ENCODE measurements at regions not wholly inside any gene's neighbourhood (a gene's known extent, or its start where the extent isn't known, plus 50 kb on each side); places are given as distances from the start of the nearest gene placed in this dataset.

DNA sequence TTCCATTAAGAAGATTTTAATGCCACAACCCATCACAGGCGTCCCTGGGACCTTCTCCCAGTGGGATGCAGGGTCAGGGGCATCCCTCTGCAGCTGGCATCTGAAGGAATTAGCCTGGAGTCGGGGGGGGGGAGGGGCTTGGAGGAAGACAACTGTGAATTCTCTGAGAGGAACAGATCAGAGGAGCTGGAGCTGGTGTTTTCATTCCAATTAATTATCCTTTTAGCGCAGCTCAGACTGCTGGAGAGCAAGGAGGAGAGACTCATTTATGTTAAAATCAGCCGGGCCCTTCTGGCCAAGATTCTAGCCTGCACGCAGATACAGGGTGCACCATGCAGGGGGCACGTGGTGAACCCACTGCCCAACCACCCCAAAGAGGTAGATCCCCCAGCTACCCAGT is 116.2 kb downstream of the CHST1 start:
- ChIA-PET CTCF (no interaction called here), POLR2A (no interaction called here)
- H3K36me3 ChIP-seq (ENCODE audit: insufficient read depth, low read length): no peaks in the 10 kb centered on the region
- H3K27ac Mint-ChIP-seq: no peak overlapping the region
- no peaks in the 10 kb centered on the region for H3K9me3 ChIP-seq (ENCODE audit: low read length)
- no peaks in the 10 kb centered on the region for H3K4me1 ChIP-seq (ENCODE audit: insufficient read depth, low read length)
- no peak overlapping the region for H3K4me3 ChIP-seq (ENCODE audit: low read length)
- H3K27me3 Mint-ChIP-seq: peaks cover 5 to 10% of the 10 kb centered on the region in 2 donors
- DNase-seq: no peak
- H3K9me3 Mint-ChIP-seq: no peaks in the 10 kb centered on the region
- no peak overlapping the region for H3K27ac ChIP-seq (ENCODE audit: low read depth, low read length)
- no peaks in the 10 kb centered on the region for H3K4me1 Mint-ChIP-seq
- H3K27me3 ChIP-seq (ENCODE audit: insufficient read depth, low read length, poor library complexity, severe bottlenecking): no peaks in the 10 kb centered on the region
- H3K4me3 Mint-ChIP-seq: no peak overlapping the region
- no peaks in the 10 kb centered on the region for H3K36me3 Mint-ChIP-seq

DNA sequence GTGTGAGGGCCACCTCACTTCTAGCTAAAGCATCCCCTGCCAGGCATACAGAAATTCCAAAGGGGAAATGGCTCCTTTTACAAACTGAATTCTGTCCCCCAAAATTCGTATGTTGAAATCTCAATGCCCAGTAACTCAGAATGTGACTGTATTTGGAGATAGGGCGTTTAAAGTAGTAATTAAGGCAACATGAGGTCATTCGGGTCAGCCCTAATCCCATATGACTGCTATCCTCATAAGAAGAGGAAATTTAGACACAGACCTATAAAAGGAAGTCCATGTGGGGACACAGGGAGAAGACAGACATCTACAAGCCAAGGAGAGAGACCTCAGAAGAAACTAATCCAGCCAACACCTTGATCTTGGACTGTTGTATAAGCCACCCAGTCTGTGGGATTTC is 119.1 kb downstream of the CHST1 start:
- Histone ChIP-seq H3K4me1 (ENCODE audit: insufficient read depth, low read length) (no peaks in the 10 kb centered on the region), H3K9me3 (ENCODE audit: low read length) (no peaks in the 10 kb centered on the region), H3K27ac (ENCODE audit: low read depth, low read length) (no peak overlapping the region), H3K4me3 (ENCODE audit: low read length) (no peak overlapping the region), H3K36me3 (ENCODE audit: insufficient read depth, low read length) (no peaks in the 10 kb centered on the region), H3K27me3 (ENCODE audit: insufficient read depth, low read length, poor library complexity, severe bottlenecking) (no peaks in the 10 kb centered on the region)
- CTCF ChIA-PET: no interaction called here
- Mint-ChIP-seq H3K27me3 (peaks cover 8 to 29% of the 10 kb centered on the region in 2 donors), H3K4me1 (no peaks in the 10 kb centered on the region), H3K4me3 (no peak overlapping the region), H3K9me3 (no peaks in the 10 kb centered on the region), H3K27ac (no peak overlapping the region), H3K36me3 (no peaks in the 10 kb centered on the region)
- no peak for DNase-seq
- POLR2A ChIA-PET: no interaction called here

DNA sequence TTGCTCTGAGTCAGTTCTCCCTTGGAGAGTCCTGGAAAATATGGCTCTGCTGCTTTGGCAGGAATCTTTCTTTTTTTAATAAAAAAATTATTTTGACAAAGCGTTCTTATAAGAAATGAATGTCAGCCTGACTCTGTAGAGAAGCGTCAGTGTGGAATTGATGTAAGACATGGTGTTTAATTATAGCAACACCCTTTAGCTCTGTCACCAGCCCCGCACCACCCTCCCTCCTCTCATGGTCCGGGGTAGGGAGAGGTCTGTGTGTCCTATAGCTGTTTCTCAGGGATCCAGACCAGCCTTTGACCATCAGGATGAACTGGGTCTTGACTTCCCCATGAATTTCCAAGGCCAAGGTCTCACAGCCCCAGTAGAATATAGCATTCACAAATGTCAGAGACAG is 120.6 kb downstream of the CHST1 start:
- H3K4me3 ChIP-seq (ENCODE audit: low read length): no peak overlapping the region

DNA sequence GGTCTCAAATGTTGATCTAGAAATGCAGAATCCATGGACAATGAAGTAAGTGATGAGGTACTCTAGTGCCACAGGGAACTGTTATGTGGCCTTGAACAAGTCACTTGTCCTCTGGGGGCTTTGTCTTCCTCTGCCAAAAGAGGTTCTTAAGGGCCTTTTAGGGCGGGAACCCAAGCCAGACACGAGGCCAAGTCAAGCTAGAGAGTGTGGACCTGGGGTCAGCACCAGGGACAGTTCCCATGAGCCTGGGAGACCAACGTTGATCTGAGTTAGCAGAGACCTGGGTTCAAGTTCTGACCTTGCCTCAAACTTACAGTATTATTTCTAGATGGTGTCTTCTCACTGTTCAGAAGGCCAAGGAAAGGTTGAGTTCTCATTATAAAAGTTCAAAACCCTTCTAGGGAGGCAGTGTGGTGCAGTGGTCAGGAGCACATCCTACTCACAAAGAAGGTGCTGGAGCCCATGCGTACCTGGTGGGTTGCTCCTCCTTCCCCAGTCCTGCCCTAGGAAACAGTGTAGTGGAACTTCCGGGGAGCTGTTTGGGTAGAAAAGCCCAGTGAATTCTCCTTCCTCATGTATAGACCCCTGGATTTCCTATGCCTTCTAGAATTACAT is 121.5 kb downstream of the CHST1 start:
- no peaks in the 10 kb centered on the region for H3K9me3 Mint-ChIP-seq
- H3K4me3 ChIP-seq (ENCODE audit: low read length): no peak overlapping the region
- no peak overlapping the region for H3K27ac ChIP-seq (ENCODE audit: low read depth, low read length)
- no peaks in the 10 kb centered on the region for H3K36me3 Mint-ChIP-seq
- H3K4me3 Mint-ChIP-seq: no peak overlapping the region
- no peaks in the 10 kb centered on the region for H3K36me3 ChIP-seq (ENCODE audit: insufficient read depth, low read length)
- POLR2A ChIA-PET: no interaction called here
- no peaks in the 10 kb centered on the region for H3K4me1 ChIP-seq (ENCODE audit: insufficient read depth, low read length)
- no peak overlapping the region for H3K27ac Mint-ChIP-seq
- no peaks in the 10 kb centered on the region for H3K4me1 Mint-ChIP-seq
- CTCF ChIA-PET: no interaction called here
- H3K27me3 ChIP-seq (ENCODE audit: insufficient read depth, low read length, poor library complexity, severe bottlenecking): no peaks in the 10 kb centered on the region
- DNase-seq: no peak
- no peaks in the 10 kb centered on the region for H3K9me3 ChIP-seq (ENCODE audit: low read length)
- peaks cover 8 to 33% of the 10 kb centered on the region in 2 donors for H3K27me3 Mint-ChIP-seq

More for the DNA sequence above, 120.6 kb downstream of the CHST1 start:
- Histone ChIP-seq H3K9me3 (ENCODE audit: low read length) (no peaks in the 10 kb centered on the region), H3K4me1 (ENCODE audit: insufficient read depth, low read length) (no peaks in the 10 kb centered on the region), H3K27me3 (ENCODE audit: insufficient read depth, low read length, poor library complexity, severe bottlenecking) (no peaks in the 10 kb centered on the region), H3K27ac (ENCODE audit: low read depth, low read length) (no peak overlapping the region), H3K36me3 (ENCODE audit: insufficient read depth, low read length) (no peaks in the 10 kb centered on the region)
- H3K27me3 Mint-ChIP-seq: peaks cover 8 to 33% of the 10 kb centered on the region in 2 donors
- POLR2A ChIA-PET: no interaction called here
- no peak for DNase-seq
- no peak overlapping the region for H3K4me3 Mint-ChIP-seq
- no peaks in the 10 kb centered on the region for H3K4me1 Mint-ChIP-seq
- H3K9me3 Mint-ChIP-seq: no peaks in the 10 kb centered on the region
- H3K36me3 Mint-ChIP-seq: no peaks in the 10 kb centered on the region
- CTCF ChIA-PET: no interaction called here
- no peak overlapping the region for H3K27ac Mint-ChIP-seq

DNA sequence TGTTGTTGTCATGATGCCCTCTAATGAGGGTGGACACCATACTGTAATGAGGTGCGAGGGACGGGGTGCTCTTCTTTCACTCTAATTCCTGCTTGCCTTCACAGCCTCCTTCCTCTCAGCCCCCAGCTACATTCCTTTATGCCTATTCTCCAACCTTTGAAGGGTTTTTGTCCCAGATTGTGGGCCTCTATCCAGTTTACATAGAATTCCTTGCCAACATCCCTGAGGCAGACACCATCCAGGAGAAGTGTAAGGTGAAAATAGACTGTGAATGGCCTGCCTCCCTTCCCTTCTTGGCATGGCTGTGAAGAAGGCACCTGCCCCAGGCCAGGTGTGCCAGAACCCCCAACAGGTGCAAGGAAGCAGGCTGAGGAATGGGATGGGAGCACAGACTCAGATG is 122.3 kb downstream of the CHST1 start:
- no peaks in the 10 kb centered on the region for H3K36me3 Mint-ChIP-seq
- no peak for DNase-seq
- no peak overlapping the region for H3K27ac Mint-ChIP-seq
- POLR2A ChIA-PET: no interaction called here
- H3K9me3 Mint-ChIP-seq: no peaks in the 10 kb centered on the region
- Histone ChIP-seq H3K27me3 (ENCODE audit: insufficient read depth, low read length, poor library complexity, severe bottlenecking) (no peaks in the 10 kb centered on the region), H3K9me3 (ENCODE audit: low read length) (no peaks in the 10 kb centered on the region), H3K27ac (ENCODE audit: low read depth, low read length) (no peak overlapping the region), H3K36me3 (ENCODE audit: insufficient read depth, low read length) (no peaks in the 10 kb centered on the region), H3K4me3 (ENCODE audit: low read length) (no peak overlapping the region), H3K4me1 (ENCODE audit: insufficient read depth, low read length) (no peaks in the 10 kb centered on the region)
- H3K4me3 Mint-ChIP-seq: no peak overlapping the region
- no peaks in the 10 kb centered on the region for H3K4me1 Mint-ChIP-seq
- CTCF ChIA-PET: no interaction called here
- H3K27me3 Mint-ChIP-seq: peaks cover 8 to 33% of the 10 kb centered on the region in 2 donors

DNA sequence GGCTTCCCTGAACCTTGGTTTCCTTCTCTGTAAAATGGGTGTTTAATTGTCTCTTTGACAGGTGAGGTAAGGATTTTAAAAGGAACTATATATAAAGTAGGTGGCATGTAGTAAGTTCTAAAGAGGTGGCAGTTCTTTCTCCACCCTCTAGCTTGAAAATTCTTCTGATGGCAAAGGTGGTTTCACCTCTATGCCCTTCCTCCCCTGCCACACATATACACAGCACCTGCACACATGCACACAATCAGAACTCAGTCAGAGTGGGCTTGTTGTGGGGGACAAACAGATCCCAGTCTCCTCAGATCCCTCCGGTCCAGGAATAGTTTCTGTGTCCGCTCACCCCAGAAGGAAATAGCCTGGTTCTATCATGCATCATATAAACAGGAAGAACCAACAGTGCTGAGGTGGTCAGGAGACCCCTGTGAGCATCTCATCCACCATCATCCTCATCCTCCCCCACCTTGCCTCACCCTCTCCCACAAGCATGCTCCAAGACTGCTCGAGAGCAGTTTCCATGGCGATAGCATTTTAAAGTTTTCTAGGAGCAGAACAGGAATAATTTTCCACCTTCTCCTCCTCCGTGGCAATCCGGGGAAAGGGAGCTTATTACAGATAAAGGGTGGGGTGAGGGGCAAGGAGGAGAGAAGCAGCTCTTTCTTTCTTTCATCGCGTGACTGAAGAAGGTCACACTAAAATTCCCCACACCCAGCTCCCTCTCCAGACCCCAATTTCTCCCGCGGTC is 123.6 kb downstream of the CHST1 start:
- H3K27me3 Mint-ChIP-seq: peaks cover 6 to 38% of the 10 kb centered on the region in 2 donors
- Histone ChIP-seq H3K27ac (ENCODE audit: low read depth, low read length) (no peak overlapping the region), H3K9me3 (ENCODE audit: low read length) (no peaks in the 10 kb centered on the region), H3K36me3 (ENCODE audit: insufficient read depth, low read length) (no peaks in the 10 kb centered on the region), H3K4me1 (ENCODE audit: insufficient read depth, low read length) (no peaks in the 10 kb centered on the region), H3K4me3 (ENCODE audit: low read length) (no peak overlapping the region), H3K27me3 (ENCODE audit: insufficient read depth, low read length, poor library complexity, severe bottlenecking) (no peaks in the 10 kb centered on the region)
- no peak overlapping the region for H3K27ac Mint-ChIP-seq
- POLR2A ChIA-PET: no interaction called here
- no peaks in the 10 kb centered on the region for H3K4me1 Mint-ChIP-seq
- H3K36me3 Mint-ChIP-seq: no peaks in the 10 kb centered on the region
- no peaks in the 10 kb centered on the region for H3K9me3 Mint-ChIP-seq
- no peak for DNase-seq
- CTCF ChIA-PET: no interaction called here
- H3K4me3 Mint-ChIP-seq: no peak overlapping the region

DNA sequence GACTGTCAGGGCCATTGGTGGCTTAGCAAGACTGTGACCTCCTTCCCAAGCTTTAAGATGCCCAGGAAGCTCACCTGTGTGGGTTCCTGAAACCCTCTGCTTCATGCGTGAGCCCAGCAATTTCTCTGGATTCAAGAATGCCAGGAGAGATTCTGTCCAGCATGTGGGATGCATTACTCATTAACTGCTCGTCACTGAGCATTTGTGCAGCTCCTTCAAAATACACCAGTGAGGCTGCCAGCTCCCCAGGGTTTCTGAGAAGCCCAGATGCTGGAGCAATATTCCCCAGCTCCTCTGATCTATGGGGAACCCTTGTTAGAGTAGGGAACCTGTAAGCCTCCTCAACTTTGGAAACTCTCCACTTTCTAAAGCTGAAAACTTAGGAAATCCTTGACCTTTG is 126.5 kb downstream of the CHST1 start:
- H3K4me3 Mint-ChIP-seq: no peak overlapping the region
- H3K36me3 Mint-ChIP-seq: no peaks in the 10 kb centered on the region
- H3K27ac Mint-ChIP-seq: no peak overlapping the region
- H3K27ac ChIP-seq (ENCODE audit: low read depth, low read length): no peak overlapping the region
- no peaks in the 10 kb centered on the region for H3K27me3 ChIP-seq (ENCODE audit: insufficient read depth, low read length, poor library complexity, severe bottlenecking)
- no peaks in the 10 kb centered on the region for H3K36me3 ChIP-seq (ENCODE audit: insufficient read depth, low read length)
- H3K9me3 Mint-ChIP-seq: no peaks in the 10 kb centered on the region
- H3K27me3 Mint-ChIP-seq: peaks cover 8 to 27% of the 10 kb centered on the region in 2 donors
- H3K4me1 ChIP-seq (ENCODE audit: insufficient read depth, low read length): no peaks in the 10 kb centered on the region
- H3K4me1 Mint-ChIP-seq: no peaks in the 10 kb centered on the region
- POLR2A ChIA-PET: no interaction called here
- no peaks in the 10 kb centered on the region for H3K9me3 ChIP-seq (ENCODE audit: low read length)
- CTCF ChIA-PET: no interaction called here
- DNase-seq: no peak
- H3K4me3 ChIP-seq (ENCODE audit: low read length): no peak overlapping the region

DNA sequence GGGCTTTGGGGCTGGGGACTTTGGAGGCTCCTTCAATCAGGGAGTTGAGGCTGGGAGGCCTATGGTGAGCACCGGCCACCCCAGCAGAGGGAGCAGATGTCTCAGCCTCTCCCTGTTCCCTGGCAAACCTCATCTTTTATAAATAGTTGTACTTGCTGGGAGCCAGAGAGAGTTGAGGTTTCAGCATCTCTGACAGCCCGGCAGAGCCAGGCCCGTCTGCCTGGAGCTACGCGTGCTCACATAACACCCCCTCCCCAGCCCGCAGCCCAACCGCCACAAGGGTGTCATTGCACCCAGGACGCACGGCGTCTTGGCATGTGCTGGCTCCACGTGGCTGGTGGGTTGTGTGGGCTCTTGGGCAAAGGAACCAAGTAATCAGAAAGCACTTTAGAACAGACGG is 127.1 kb downstream of the CHST1 start:
- Mint-ChIP-seq H3K27ac (no peak overlapping the region), H3K9me3 (no peaks in the 10 kb centered on the region), H3K4me1 (no peaks in the 10 kb centered on the region), H3K27me3 (peaks cover 9 to 21% of the 10 kb centered on the region in 2 donors), H3K4me3 (no peak overlapping the region), H3K36me3 (no peaks in the 10 kb centered on the region)
- Histone ChIP-seq H3K9me3 (ENCODE audit: low read length) (no peaks in the 10 kb centered on the region), H3K4me1 (ENCODE audit: insufficient read depth, low read length) (no peaks in the 10 kb centered on the region), H3K36me3 (ENCODE audit: insufficient read depth, low read length) (no peaks in the 10 kb centered on the region), H3K27ac (ENCODE audit: low read depth, low read length) (no peak overlapping the region), H3K4me3 (ENCODE audit: low read length) (no peak overlapping the region), H3K27me3 (ENCODE audit: insufficient read depth, low read length, poor library complexity, severe bottlenecking) (no peaks in the 10 kb centered on the region)
- CTCF ChIA-PET: no interaction called here
- DNase-seq: no peak
- POLR2A ChIA-PET: no interaction called here

Data from CD8-positive, alpha-beta memory T cell (primary cell).